Endothelial cell of umbilical vein (primary cell): ENCODE measurements at regions not wholly inside any gene's neighbourhood (a gene's known extent, or its start where the extent isn't known, plus 50 kb on each side); places are given as distances from the start of the nearest gene placed in this dataset.

Experiments
- BruUV-seq: library from RNA; stranded (reverse); fragments of 400-500 nt; replicated peaks from 2 replicates; lab custom pipeline; 2021; lab: Mats Ljungman, UMichigan
- CTCF ChIA-PET: fragments of 300-600, 350-600 bp; sonication (Branson Sonifier 250); formaldehyde crosslinking; loops from one replicate; lab custom pipeline; 2021; ENCODE audit warnings: antibody characterized with exemption, inconsistent platforms; lab: Charles Lee
- POLR2A ChIA-PET: fragments of 300-600, 350-600 bp; sonication (Branson Sonifier 250); formaldehyde crosslinking; loops from one replicate; lab custom pipeline; 2021; ENCODE audit warnings: antibody characterized with exemption, inconsistent platforms; lab: Charles Lee
- DNase-seq: peaks from one replicate; pipeline ENCODE4 v3.0.0-alpha.2; 2011; ENCODE audit warnings: low read depth, low spot score
- FAIRE-seq: peaks from 2 replicates; lab custom pipeline; 2011; peaks lifted over from hg19 to GRCh38; lab: Jason Lieb, UNC
- H2AFZ ChIP-seq: 2 replicates; pipeline ENCODE4 v1.6.0; 2012; ENCODE audit warnings: low read depth, low read length, control low read depth, inconsistent platforms
- H3K27ac ChIP-seq: 2 replicates; pipeline ENCODE4 v1.5.1; 2011; ENCODE audit warnings: low read depth, mild to moderate bottlenecking, control low read depth, low read length, moderate library complexity; ENCODE audit not compliant: insufficient read depth
- H3K27me3 ChIP-seq, 2 experiments: 2 replicates each; pipeline versions ENCODE4 v1.6.0 to v1.6.1; 2011; ENCODE audit warnings: low read length in 2 of 2, mixed read lengths in 1 of 2; ENCODE audit not compliant: control insufficient read depth in 2 of 2, insufficient read depth in 2 of 2
- H3K36me3 ChIP-seq, 2 experiments: 2 replicates in 1 of 2; 3 replicates in 1 of 2; pipeline ENCODE4 v1.5.1; 2011; ENCODE audit warnings: low read length in 2 of 2, mild to moderate bottlenecking in 1 of 2, moderate library complexity in 1 of 2; ENCODE audit not compliant: control insufficient read depth in 2 of 2, insufficient read depth in 2 of 2; ENCODE audit errors: extremely low read depth in 1 of 2
- H3K4me1 ChIP-seq: 3 replicates; pipeline ENCODE4 v1.5.1; 2011; ENCODE audit warnings: mild to moderate bottlenecking, low read length; ENCODE audit not compliant: control insufficient read depth, insufficient read depth; ENCODE audit errors: extremely low read depth
- H3K4me2 ChIP-seq: 2 replicates; pipeline ENCODE4 v1.6.1; 2011; ENCODE audit warnings: low read length, control low read depth, mixed read lengths; ENCODE audit not compliant: insufficient read depth
- H3K4me3 ChIP-seq, 3 experiments: fragments of 200-600 bp in 1 of 3; sonication (generic), shearing (Covaris generic) in 1 of 3; replicated peaks in 1 of 3; 2 replicates each; pipeline ENCODE4 v1.5.1; 2011 to 2016; ENCODE audit warnings: control low read depth in 3 of 3, low read length in 3 of 3, mild to moderate bottlenecking in 2 of 3, inconsistent platforms in 1 of 3, low read depth in 1 of 3, moderate library complexity in 1 of 3; ENCODE audit not compliant: insufficient read depth in 1 of 3
- H3K79me2 ChIP-seq: 2 replicates; pipeline ENCODE4 v1.6.0; 2012; ENCODE audit warnings: low read length, inconsistent platforms; ENCODE audit not compliant: control insufficient read depth, insufficient read depth
- H3K9ac ChIP-seq: replicated peaks from 2 replicates; pipeline ENCODE3; 2011; ENCODE audit warnings: low read length, control low read depth; ENCODE audit not compliant: insufficient read depth; ENCODE audit errors: extremely low read depth
- H3K9me1 ChIP-seq: replicated peaks from 3 replicates; pipeline ENCODE4 v1.6.0; 2011; ENCODE audit warnings: mild to moderate bottlenecking, low read length; ENCODE audit not compliant: control insufficient read depth, insufficient read depth; ENCODE audit errors: extremely low read depth
- H3K9me3 ChIP-seq: replicated peaks from 2 replicates; pipeline ENCODE4 v1.5.1; 2012; ENCODE audit warnings: low read length, inconsistent platforms; ENCODE audit not compliant: control insufficient read depth, insufficient read depth
- H4K20me1 ChIP-seq: replicated peaks from 2 replicates; pipeline ENCODE3; 2011; ENCODE audit warnings: mild to moderate bottlenecking, low read length; ENCODE audit not compliant: control insufficient read depth, insufficient read depth; ENCODE audit errors: extremely low read depth
- EZH2 ChIP-seq: IDR thresholded peaks from 2 replicates; pipeline ENCODE4 v1.6.1; 2012; ENCODE audit warnings: borderline replicate concordance, low read depth, mild to moderate bottlenecking, moderate library complexity, low read length, inconsistent platforms; ENCODE audit not compliant: severe bottlenecking
- FOS ChIP-seq: IDR thresholded peaks from 2 replicates; pipeline ENCODE4 v1.6.1; 2011; ENCODE audit warnings: mild to moderate bottlenecking, low read length, moderate library complexity, borderline replicate concordance; ENCODE audit not compliant: insufficient read depth
- dilution Hi-C: fragments of 300-500 bp; cut with MboI; formaldehyde crosslinking; loops from one replicate; pipeline ENCODE4 v1.15.0; 2019; ENCODE audit warnings: low sequenced_read_pairs; ENCODE audit not compliant: extremely low pct_ligation_motif_present
- intact Hi-C: fragments of 100-400 bp; cut with micrococcal nuclease; formaldehyde crosslinking; loops from one replicate; pipeline ENCODE4 v1.10.0; 2022

DNA sequence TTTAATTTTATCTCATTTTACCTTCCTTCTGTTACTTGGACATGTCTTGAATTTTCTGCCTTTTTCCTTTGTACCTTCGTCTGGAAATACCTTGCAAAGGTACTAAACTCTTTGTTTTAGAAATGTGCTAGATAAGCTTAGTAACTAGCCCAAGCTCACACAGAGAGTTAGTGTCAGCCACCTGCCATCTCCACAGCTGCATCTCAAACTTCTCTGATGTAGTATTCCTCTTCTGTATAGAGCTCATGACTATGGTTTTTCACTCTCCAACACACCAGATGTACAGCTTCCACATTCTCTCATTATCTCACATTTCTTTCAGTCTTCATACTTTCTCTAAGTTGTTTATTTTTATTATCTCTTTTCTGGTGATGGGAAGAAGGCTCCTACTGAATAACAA is 516.6 kb upstream of the ROBO2 start:
- no peak overlapping the region for H3K4me3 ChIP-seq
- FAIRE-seq = no peak

DNA sequence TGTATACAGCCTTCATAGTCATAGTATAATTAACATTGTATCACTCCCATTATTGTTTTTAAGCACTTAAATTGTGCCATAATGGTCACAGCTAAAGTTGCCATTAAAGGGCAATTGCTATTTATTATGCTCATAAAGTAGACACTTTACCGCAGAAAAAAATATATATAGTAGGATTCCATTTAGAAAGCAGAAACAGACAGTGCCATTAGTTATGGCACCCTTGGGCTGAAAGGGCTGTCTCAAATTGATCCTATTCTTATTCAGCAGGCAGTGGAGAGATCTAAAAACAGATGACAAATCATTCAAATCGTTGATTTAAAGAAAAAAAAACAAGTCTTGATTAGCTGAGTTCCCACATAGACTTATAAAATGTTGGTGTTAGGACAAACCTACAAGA is 514.2 kb upstream of the ROBO2 start:
- Histone ChIP-seq H4K20me1 (no peaks in the 10 kb centered on the region), H3K36me3 (no peaks in the 10 kb centered on the region), H3K4me2 (no peak overlapping the region), H3K4me3 (no peak overlapping the region), H3K9me1 (no peaks in the 10 kb centered on the region), H3K79me2 (no peaks in the 10 kb centered on the region), H3K27me3 (no peaks in the 10 kb centered on the region), H3K27ac (no peak overlapping the region), H2AFZ (no peak overlapping the region), H3K9ac (no peak overlapping the region), H3K9me3 (peaks cover 5% of the 10 kb centered on the region), H3K4me1 (no peaks in the 10 kb centered on the region)
- FAIRE-seq (no peak), DNase-seq (no peak)
- dilution Hi-C loops (no loop called here), intact Hi-C loops (no loop called here)
- ChIA-PET CTCF (no interaction called here), POLR2A (no interaction called here)
- no TSS peak for BruUV-seq
- TF ChIP-seq EZH2 = no peak

More for the DNA sequence above, 516.6 kb upstream of the ROBO2 start:
- Histone ChIP-seq H3K9ac (no peak overlapping the region), H3K27ac (no peak overlapping the region), H3K4me1 (no peaks in the 10 kb centered on the region), H3K9me1 (no peaks in the 10 kb centered on the region), H3K27me3 (no peaks in the 10 kb centered on the region), H3K79me2 (no peaks in the 10 kb centered on the region), H3K4me2 (no peak overlapping the region), H2AFZ (no peak overlapping the region), H3K36me3 (no peaks in the 10 kb centered on the region), H4K20me1 (no peaks in the 10 kb centered on the region), H3K9me3 (peaks cover 5% of the 10 kb centered on the region)
- intact Hi-C loops (no loop called here), dilution Hi-C loops (no loop called here)
- BruUV-seq = no TSS peak
- DNase-seq = no peak
- CTCF ChIA-PET = no interaction called here
- TF ChIP-seq FOS = no peak
- POLR2A ChIA-PET = no interaction called here
